ENCODE measurements at regions not wholly inside any gene's neighbourhood (a gene's known extent, or its start where the extent isn't known, plus 50 kb on each side); places are given as distances from the start of the nearest gene placed in this dataset.

- Histone ChIP-seq H3K4me3 (ENCODE audit: insufficient read depth, low read depth, low read length) (no peak overlapping the region), H3K4me2 (ENCODE audit: low read length) (no peak overlapping the region), H3K4me1 (ENCODE audit: insufficient read depth, low read length) (no peaks in the 10 kb centered on the region), H3K9me3 (ENCODE audit: insufficient read depth, low read depth, low read length) (no peaks in the 10 kb centered on the region), H3K27me3 (ENCODE audit: insufficient read depth, low read length) (no peaks in the 10 kb centered on the region), H3K9ac (ENCODE audit: low read length) (no peak overlapping the region), H3K36me3 (ENCODE audit: insufficient read depth, low read length) (no peaks in the 10 kb centered on the region), H4K20me1 (ENCODE audit: insufficient read depth, low read length) (no peaks in the 10 kb centered on the region), H2AFZ (ENCODE audit: low read depth, low read length) (no peak overlapping the region), H3K79me2 (ENCODE audit: insufficient read depth, low read length) (no peaks in the 10 kb centered on the region), H3K27ac (ENCODE audit: low read depth, low read length) (no peak overlapping the region)
- no peaks in the 10 kb centered on the region for H3K27me3 Mint-ChIP-seq (ENCODE audit: low read depth, unreplicated experiment)
- H3K4me3 Mint-ChIP-seq (ENCODE audit: unreplicated experiment): no peak overlapping the region
- no peak for FAIRE-seq
- no peak overlapping the region for H3K27ac Mint-ChIP-seq (ENCODE audit: unreplicated experiment)
- H3K36me3 Mint-ChIP-seq (ENCODE audit: low read depth, unreplicated experiment): no peaks in the 10 kb centered on the region
- no peak for DNase-seq (ENCODE audit: low read depth)
- H3K4me1 Mint-ChIP-seq (ENCODE audit: low read depth, unreplicated experiment): no peaks in the 10 kb centered on the region
- H3K9me3 Mint-ChIP-seq (ENCODE audit: unreplicated experiment): no peaks in the 10 kb centered on the region
- TF ChIP-seq CTCF (IDR thresholded peaks at IDR 0.05; ENCODE audit: insufficient read depth, low read depth, low read length): no peak
- no peak for TF ChIP-seq EZH2 (IDR thresholded peaks at IDR 0.05; ENCODE audit: insufficient read depth, low read length)
Observed at GRCh38 chr2:36031471-36031870, 324.1 kb upstream of the CRIM1 start.

- TF ChIP-seq CTCF (IDR thresholded peaks at IDR 0.05; ENCODE audit: insufficient read depth, low read depth, low read length): no peak
- TF ChIP-seq EZH2 (IDR thresholded peaks at IDR 0.05; ENCODE audit: insufficient read depth, low read length): no peak
- Histone ChIP-seq H3K79me2 (ENCODE audit: insufficient read depth, low read length) (no peaks in the 10 kb centered on the region), H2AFZ (ENCODE audit: low read depth, low read length) (no peak overlapping the region), H3K9me3 (ENCODE audit: insufficient read depth, low read depth, low read length) (no peaks in the 10 kb centered on the region), H3K4me3 (ENCODE audit: insufficient read depth, low read depth, low read length) (no peak overlapping the region), H4K20me1 (ENCODE audit: insufficient read depth, low read length) (no peaks in the 10 kb centered on the region), H3K27me3 (ENCODE audit: insufficient read depth, low read length) (no peaks in the 10 kb centered on the region), H3K4me1 (ENCODE audit: insufficient read depth, low read length) (no peaks in the 10 kb centered on the region), H3K4me2 (ENCODE audit: low read length) (no peak overlapping the region), H3K36me3 (ENCODE audit: insufficient read depth, low read length) (no peaks in the 10 kb centered on the region), H3K27ac (ENCODE audit: low read depth, low read length) (no peak overlapping the region), H3K9ac (ENCODE audit: low read length) (no peak overlapping the region)
- FAIRE-seq (no peak), DNase-seq (ENCODE audit: low read depth) (no peak)
- Mint-ChIP-seq H3K4me1 (ENCODE audit: low read depth, unreplicated experiment) (no peaks in the 10 kb centered on the region), H3K36me3 (ENCODE audit: low read depth, unreplicated experiment) (no peaks in the 10 kb centered on the region), H3K4me3 (ENCODE audit: unreplicated experiment) (no peak overlapping the region), H3K9me3 (ENCODE audit: unreplicated experiment) (no peaks in the 10 kb centered on the region), H3K27me3 (ENCODE audit: low read depth, unreplicated experiment) (no peaks in the 10 kb centered on the region), H3K27ac (ENCODE audit: unreplicated experiment) (no peak overlapping the region)
Observed at GRCh38 chr2:36027616-36028015, 328.0 kb upstream of the CRIM1 start.

- no peak for DNase-seq (ENCODE audit: low read depth)
- Mint-ChIP-seq H3K4me1 (ENCODE audit: low read depth, unreplicated experiment) (no peaks in the 10 kb centered on the region), H3K4me3 (ENCODE audit: unreplicated experiment) (no peak overlapping the region), H3K9me3 (ENCODE audit: unreplicated experiment) (no peaks in the 10 kb centered on the region), H3K27ac (ENCODE audit: unreplicated experiment) (no peak overlapping the region), H3K36me3 (ENCODE audit: low read depth, unreplicated experiment) (no peaks in the 10 kb centered on the region), H3K27me3 (ENCODE audit: low read depth, unreplicated experiment) (no peaks in the 10 kb centered on the region)
- no peak overlapping the region for H3K4me3 ChIP-seq (ENCODE audit: insufficient read depth, low read depth, low read length)
- H3K9me3 ChIP-seq (ENCODE audit: insufficient read depth, low read depth, low read length): no peaks in the 10 kb centered on the region
- H3K36me3 ChIP-seq (ENCODE audit: insufficient read depth, low read length): no peaks in the 10 kb centered on the region
- FAIRE-seq: no peak
- H3K27me3 ChIP-seq (ENCODE audit: insufficient read depth, low read length): no peaks in the 10 kb centered on the region
- H3K79me2 ChIP-seq (ENCODE audit: insufficient read depth, low read length): no peaks in the 10 kb centered on the region
- no peak overlapping the region for H3K27ac ChIP-seq (ENCODE audit: low read depth, low read length)
- no peak for TF ChIP-seq EZH2 (IDR thresholded peaks at IDR 0.05; ENCODE audit: insufficient read depth, low read length)
- no peak for TF ChIP-seq CTCF (IDR thresholded peaks at IDR 0.05; ENCODE audit: insufficient read depth, low read depth, low read length)
- no peak overlapping the region for H3K9ac ChIP-seq (ENCODE audit: low read length)
- H3K4me2 ChIP-seq (ENCODE audit: low read length): no peak overlapping the region
- H3K4me1 ChIP-seq (ENCODE audit: insufficient read depth, low read length): no peaks in the 10 kb centered on the region
- no peak overlapping the region for H2AFZ ChIP-seq (ENCODE audit: low read depth, low read length)
- H4K20me1 ChIP-seq (ENCODE audit: insufficient read depth, low read length): no peaks in the 10 kb centered on the region
Observed at GRCh38 chr2:36013064-36013463, 342.5 kb upstream of the CRIM1 start.
